ENCODE measurements at regions not wholly inside any gene's neighbourhood (a gene's known extent, or its start where the extent isn't known, plus 50 kb on each side); places are given as distances from the start of the nearest gene placed in this dataset.

- TF ChIP-seq CTCF (IDR thresholded peaks at IDR 0.05; ENCODE audit: borderline replicate concordance, extremely low read depth, low read length, poor library complexity, severe bottlenecking) (no peak), EZH2 (IDR thresholded peaks at IDR 0.05; ENCODE audit: borderline replicate concordance, low read depth, low read length, severe bottlenecking) (no peak)
Observed at GRCh38 chr11:15489281-15489680, 374.6 kb downstream of the INSC start.
